Skeletal muscle satellite cell (primary cell): ENCODE measurements at regions not wholly inside any gene's neighbourhood (a gene's known extent, or its start where the extent isn't known, plus 50 kb on each side); places are given as distances from the start of the nearest gene placed in this dataset.
A peak's percentile ranks its signal among the peaks of the same experiment; 100 is the strongest.

ENCODE experiments used
- H3K27me3 ChIP-seq: 2 replicates; pipeline ENCODE4 v1.7.0; 2013; ENCODE audit warnings: low read length; ENCODE audit not compliant: control insufficient read depth, insufficient read depth
- H3K36me3 ChIP-seq: 2 replicates; pipeline ENCODE4 v1.7.0; 2013; ENCODE audit warnings: mild to moderate bottlenecking, control low read depth, low read length; ENCODE audit not compliant: insufficient read depth
- H3K4me1 ChIP-seq: 2 replicates; pipeline ENCODE4 v1.7.0; 2013; ENCODE audit warnings: low read length; ENCODE audit not compliant: control insufficient read depth, insufficient read depth
- H3K4me2 ChIP-seq: 2 replicates; pipeline ENCODE4 v1.7.0; 2013; ENCODE audit warnings: mild to moderate bottlenecking, low read length
- H3K4me3 ChIP-seq: 2 replicates; pipeline ENCODE4 v1.7.0; 2013; ENCODE audit warnings: low read length
- H3K9ac ChIP-seq: 2 replicates; pipeline ENCODE4 v1.7.0; 2013; ENCODE audit warnings: mild to moderate bottlenecking, low read depth, low read length, moderate library complexity
- H3K9me3 ChIP-seq: replicated peaks from 2 replicates; pipeline ENCODE4 v1.7.0; 2013; ENCODE audit warnings: mild to moderate bottlenecking, control low read depth, low read length

DNA sequence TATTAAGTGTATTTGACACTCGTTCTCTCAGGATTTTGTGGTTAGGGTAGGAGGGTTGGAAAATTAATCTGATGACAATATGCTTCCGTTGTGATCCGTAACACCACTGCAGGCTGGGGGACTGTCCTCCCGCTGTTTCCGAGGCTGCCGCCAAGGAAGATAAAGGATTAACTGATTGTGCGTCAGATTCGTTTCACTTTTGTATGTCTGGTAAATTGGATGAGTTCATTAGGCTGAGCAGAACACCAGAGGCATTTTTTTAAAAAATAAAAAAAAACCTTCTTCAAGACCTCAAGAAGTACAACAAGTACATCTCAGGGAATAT, 486.7 kb upstream of the SALL1 start:
- Histone ChIP-seq H3K27me3 (no peaks in the 10 kb centered on the region), H3K9me3 (no peaks in the 10 kb centered on the region), H3K9ac (no peak overlapping the region), H3K4me2 (no peak overlapping the region), H3K36me3 (no peaks in the 10 kb centered on the region), H3K4me3 (no peak overlapping the region), H3K4me1 (no peaks in the 10 kb centered on the region)

DNA sequence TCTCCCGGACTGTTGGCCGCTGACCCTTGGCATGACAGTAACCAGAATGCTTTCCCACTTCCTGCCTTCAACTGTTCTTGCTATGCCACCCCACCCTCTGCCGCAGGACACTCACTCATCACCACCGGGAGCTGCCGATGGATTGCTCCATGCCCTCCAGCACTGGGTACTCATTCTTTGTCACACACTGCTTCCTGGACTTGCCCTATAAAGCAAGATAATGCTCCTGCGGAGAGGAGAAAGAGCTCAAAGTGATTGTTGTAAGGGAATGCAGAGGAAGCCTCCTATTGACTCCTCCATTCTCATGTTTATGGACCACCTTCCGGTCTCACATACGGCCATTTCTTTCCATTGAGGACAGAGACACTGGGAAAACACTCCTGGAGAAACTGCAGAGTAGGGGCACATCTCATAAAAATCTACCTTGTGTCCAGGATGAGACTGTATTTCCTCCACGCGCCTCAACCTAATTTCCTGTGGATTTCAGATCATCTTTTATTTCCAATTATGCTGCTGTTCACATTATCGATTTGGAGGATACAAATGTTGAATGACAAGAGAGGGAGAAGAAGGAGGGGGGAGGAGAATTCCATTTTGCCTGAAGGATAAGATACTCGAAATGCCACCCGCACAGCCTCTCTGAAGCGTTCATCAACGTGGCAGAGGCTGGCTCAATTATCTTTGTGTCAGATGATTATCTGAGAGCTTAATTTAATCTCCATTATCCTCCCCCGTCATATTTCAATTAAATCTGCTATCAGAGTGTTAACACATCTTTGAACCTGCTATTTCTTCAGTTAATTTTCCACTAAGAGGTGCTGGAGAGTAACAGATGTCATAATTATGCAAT, 486.1 kb upstream of the SALL1 start:
- H3K9ac ChIP-seq = no peak overlapping the region
- H3K4me1 ChIP-seq = no peaks in the 10 kb centered on the region
- no peaks in the 10 kb centered on the region for H3K36me3 ChIP-seq
- no peak overlapping the region for H3K4me2 ChIP-seq
- no peaks in the 10 kb centered on the region for H3K9me3 ChIP-seq
- H3K4me3 ChIP-seq = no peak overlapping the region
- no peaks in the 10 kb centered on the region for H3K27me3 ChIP-seq

DNA sequence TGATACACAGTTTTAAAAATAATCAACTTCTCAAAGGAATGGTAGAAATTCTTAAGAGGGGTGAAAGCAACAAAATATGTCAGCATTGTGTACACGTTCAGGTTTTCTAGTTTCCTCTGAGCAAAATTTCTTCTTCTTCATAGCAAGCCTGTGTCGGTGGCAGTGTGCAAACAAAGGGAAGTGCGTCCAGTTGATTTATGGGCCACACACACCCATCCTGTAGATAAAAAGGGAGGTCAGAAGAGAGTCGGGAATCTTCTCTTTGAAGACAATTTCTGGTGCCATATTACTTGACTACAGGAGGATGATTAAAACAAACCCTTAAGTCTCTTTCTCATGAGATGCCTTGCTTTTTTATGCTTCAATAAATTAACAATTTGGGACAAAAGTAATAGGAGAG, 484.1 kb upstream of the SALL1 start:
- H3K9me3 ChIP-seq = no peaks in the 10 kb centered on the region
- no peak overlapping the region for H3K9ac ChIP-seq
- H3K27me3 ChIP-seq = no peaks in the 10 kb centered on the region
- no peak overlapping the region for H3K4me2 ChIP-seq
- no peak overlapping the region for H3K4me3 ChIP-seq
- H3K36me3 ChIP-seq = no peaks in the 10 kb centered on the region
- H3K4me1 ChIP-seq = no peaks in the 10 kb centered on the region

DNA sequence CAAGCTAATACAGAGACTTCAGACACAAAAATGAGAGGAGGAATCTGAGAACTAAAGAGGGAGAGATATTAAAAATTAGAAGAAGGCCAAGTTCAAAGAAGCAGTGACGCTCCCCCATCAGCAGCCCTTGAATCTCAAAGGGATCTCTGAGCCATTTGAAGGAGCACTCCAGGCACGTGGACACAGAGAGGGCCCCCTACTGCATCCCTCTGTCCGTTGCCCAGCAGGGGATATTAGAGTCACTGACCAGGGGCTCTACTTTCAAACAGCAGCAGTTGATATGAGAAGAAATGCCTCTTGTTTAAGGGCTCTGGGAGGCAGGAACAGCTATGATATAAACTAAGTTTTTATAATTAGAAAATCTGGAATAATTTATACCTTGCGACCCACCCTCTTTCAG, 479.0 kb upstream of the SALL1 start:
- H3K9ac ChIP-seq = no peak overlapping the region
- H3K4me1 ChIP-seq = no peaks in the 10 kb centered on the region
- no peak overlapping the region for H3K4me2 ChIP-seq
- H3K9me3 ChIP-seq = no peaks in the 10 kb centered on the region
- no peaks in the 10 kb centered on the region for H3K27me3 ChIP-seq
- no peak overlapping the region for H3K4me3 ChIP-seq
- H3K36me3 ChIP-seq = no peaks in the 10 kb centered on the region

DNA sequence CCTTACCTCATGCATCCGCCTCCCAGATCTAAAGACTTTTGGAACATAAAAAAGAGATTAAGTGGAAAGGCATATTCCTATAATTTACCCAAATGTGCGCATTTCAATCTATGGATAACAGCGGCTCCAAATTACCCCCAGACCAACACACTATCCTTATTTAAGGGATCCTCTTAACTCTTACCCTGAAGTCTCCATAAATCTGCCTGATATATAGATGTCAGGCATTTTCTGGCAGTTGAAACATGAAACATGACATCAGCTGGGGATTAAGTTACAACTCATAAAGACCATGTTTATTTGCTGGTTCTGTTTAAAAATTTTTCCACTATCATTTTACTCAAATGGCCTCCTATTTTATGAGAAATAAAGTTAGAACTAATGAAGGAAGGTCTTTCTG, 478.5 kb upstream of the SALL1 start:
- Histone ChIP-seq H3K4me3 (no peak overlapping the region), H3K4me1 (no peaks in the 10 kb centered on the region), H3K9ac (no peak overlapping the region), H3K36me3 (no peaks in the 10 kb centered on the region), H3K27me3 (no peaks in the 10 kb centered on the region), H3K4me2 (no peak overlapping the region), H3K9me3 (no peaks in the 10 kb centered on the region)

DNA sequence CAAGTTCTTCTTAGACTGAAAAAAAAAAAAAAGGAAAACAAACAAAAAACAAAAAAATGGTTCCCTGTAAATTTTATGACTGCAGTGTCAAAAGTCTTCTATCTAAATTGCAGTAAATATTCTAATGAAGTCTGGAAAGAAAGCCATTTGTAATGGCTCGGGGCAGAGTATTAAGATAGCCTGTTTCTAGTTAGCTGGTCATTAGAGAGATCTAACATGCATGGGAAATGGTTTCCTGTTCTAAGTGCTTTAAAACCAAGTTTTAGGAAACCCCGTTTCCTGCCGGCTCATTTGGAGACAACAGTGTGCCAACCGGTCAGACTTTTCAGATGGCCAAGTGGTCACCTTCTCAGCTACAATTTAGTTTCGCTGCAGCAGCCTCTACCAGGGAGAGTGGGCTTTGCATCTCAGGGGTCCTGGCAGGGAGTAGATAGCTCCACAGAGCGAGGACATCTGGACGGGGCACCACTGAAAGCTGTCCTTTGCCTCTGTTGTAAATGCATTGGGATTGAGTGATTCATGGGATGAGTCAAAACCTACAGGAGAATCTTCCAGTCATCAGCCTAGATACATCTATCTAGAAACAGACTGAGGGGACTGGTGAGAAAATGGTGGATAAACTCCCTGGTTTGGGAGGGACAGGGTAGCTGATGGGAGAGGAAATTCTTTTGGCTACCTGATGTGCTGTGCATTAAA, 473.2 kb upstream of the SALL1 start:
- no peaks in the 10 kb centered on the region for H3K27me3 ChIP-seq
- no peaks in the 10 kb centered on the region for H3K9me3 ChIP-seq
- no peaks in the 10 kb centered on the region for H3K36me3 ChIP-seq
- no peak overlapping the region for H3K9ac ChIP-seq
- H3K4me1 ChIP-seq = no peaks in the 10 kb centered on the region
- H3K4me3 ChIP-seq = no peak overlapping the region
- H3K4me2 ChIP-seq = no peak overlapping the region

DNA sequence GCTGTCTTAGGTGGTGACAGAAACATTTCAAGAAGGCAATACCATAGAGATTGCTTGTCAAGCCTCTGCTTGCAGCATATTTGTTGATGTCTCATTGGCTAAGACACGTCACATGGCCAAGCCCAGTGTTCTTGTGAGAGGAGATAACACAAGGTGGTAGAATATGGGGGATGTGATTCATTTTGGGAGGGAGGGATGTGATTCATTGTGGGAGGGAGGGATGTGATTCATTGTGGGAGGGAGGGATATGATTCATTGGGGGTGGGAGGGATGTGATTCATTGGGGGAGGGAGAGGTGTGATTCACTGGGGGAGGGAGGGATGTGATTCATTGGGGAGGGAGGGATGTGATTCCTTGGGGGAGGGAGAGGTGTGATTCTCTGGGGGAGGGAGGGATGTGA, 470.5 kb upstream of the SALL1 start:
- Histone ChIP-seq H3K9me3 (no peaks in the 10 kb centered on the region), H3K4me1 (no peaks in the 10 kb centered on the region), H3K4me3 (no peak overlapping the region), H3K36me3 (no peaks in the 10 kb centered on the region), H3K4me2 (no peak overlapping the region), H3K27me3 (no peaks in the 10 kb centered on the region), H3K9ac (no peak overlapping the region)

DNA sequence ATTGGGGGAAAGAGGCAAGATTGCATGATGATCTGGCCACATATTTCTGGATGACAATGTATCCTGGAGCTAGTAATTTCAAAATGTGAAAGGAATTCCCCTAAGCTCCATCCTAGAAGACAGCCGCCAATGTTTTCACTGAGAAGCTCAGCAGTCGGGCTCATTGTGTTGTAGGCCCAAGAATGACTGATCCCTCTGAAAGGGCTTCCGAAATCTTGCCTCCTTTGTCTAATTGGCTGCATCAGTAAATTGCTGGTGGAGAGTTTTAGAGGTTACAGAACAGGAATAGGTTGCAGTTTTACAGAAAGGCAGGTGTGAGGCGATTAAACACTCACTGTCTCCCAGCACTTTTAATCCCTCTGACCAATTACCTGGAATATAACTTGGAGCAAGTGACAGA, 464.1 kb upstream of the SALL1 start:
- Histone ChIP-seq H3K27me3 (no peaks in the 10 kb centered on the region), H3K4me2 (no peak overlapping the region), H3K36me3 (no peaks in the 10 kb centered on the region), H3K4me3 (no peak overlapping the region), H3K4me1 (no peaks in the 10 kb centered on the region), H3K9ac (no peak overlapping the region), H3K9me3 (no peaks in the 10 kb centered on the region)

DNA sequence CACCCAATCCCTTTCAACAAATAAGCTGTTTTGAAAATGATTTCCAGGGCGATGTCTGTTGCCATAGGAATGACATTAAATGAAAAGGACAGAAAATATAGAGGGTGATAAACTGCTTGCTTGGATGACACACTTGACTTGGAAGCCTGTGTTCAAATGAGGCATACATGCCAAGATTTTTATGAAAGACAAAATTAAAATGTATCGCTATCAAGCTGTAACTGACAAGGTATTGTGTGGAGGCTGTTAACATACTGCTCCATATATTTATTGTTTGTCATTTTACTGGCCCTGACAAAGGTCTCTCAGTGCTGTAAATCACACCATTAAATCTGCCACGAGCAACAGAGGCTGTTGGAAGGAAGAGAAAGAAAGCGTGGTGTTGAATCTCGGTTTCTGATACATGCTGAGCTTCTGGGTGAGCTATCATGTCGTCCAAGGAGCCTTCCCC, 456.2 kb upstream of the SALL1 start:
- Histone ChIP-seq H3K36me3 (no peaks in the 10 kb centered on the region), H3K4me2 (no peak overlapping the region), H3K27me3 (no peaks in the 10 kb centered on the region), H3K9me3 (no peaks in the 10 kb centered on the region), H3K9ac (no peak overlapping the region), H3K4me1 (no peaks in the 10 kb centered on the region), H3K4me3 (no peak overlapping the region)

DNA sequence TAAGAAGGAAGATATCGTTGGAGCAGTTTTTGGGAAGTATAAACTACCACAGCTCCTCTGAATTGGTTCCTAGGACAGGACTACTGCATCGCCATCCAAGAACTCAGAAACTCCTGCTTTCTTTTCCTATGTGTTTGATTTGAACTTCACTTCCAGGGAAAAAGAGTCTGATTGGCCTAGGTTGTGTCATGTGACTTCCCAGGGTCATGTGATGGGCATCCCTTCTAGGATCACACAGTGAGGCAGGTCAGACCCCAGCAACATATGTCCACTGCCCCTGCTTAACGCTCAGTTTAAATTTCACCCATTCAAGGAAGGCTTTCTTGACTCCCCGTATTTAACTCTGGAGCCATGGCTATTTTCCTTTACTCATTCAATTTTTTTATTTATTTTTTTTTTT, 445.2 kb upstream of the SALL1 start:
- no peaks in the 10 kb centered on the region for H3K36me3 ChIP-seq
- H3K4me1 ChIP-seq = no peaks in the 10 kb centered on the region
- H3K9ac ChIP-seq = no peak overlapping the region
- no peaks in the 10 kb centered on the region for H3K9me3 ChIP-seq
- H3K4me2 ChIP-seq = no peak overlapping the region
- H3K27me3 ChIP-seq = peaks cover 15% of the 10 kb centered on the region
- no peak overlapping the region for H3K4me3 ChIP-seq

DNA sequence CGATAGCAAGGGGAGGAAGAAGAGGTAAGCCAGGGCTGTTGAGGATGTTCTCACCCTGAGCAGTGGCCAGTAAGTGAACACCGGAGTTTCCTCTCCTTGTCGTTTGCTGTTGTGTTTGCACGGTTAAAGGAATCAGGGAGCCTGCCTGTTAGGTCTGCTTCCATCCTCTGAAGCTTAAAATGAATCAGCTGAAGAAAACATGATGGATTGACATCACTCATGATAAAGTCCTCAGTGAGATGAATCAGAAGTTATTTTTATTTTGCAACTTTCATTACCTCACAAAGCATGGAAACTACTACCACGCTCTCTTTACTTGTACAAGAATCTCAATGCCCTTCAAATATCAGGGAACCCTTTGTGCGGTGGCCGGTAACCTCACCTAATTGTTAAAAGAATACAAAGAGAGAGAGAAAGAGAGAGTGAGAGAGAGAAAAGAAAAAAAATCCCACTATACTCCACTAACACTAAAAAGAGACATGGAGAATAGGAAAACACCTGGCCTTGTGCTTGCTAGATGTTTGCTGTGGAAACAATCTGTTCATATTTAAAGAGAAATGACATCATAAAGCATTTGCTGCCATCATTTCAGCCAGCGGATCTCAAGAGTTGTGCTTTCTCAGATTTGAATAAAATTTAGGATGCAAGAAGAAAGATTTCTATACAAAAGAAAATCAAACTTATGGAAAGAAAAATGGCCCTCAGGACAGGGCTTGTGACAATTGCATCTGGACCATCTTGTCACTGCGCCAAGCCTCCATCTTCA, 441.6 kb upstream of the SALL1 start:
- peak overlapping the region; percentile 45 for H3K4me2 ChIP-seq
- H3K4me3 ChIP-seq = peak overlapping the region; percentile 19
- H3K27me3 ChIP-seq = peaks cover 22% of the 10 kb centered on the region
- no peaks in the 10 kb centered on the region for H3K9me3 ChIP-seq
- H3K4me1 ChIP-seq = no peaks in the 10 kb centered on the region
- H3K9ac ChIP-seq = no peak overlapping the region
- no peaks in the 10 kb centered on the region for H3K36me3 ChIP-seq
